GM18502 (cell line): ENCODE measurements at regions not wholly inside any gene's neighbourhood (a gene's known extent, or its start where the extent isn't known, plus 50 kb on each side); places are given as distances from the start of the nearest gene placed in this dataset.
"Not testable (repeated sequence)": the region's sequence is repeated elsewhere in the genome, so short reads cannot be mapped to it uniquely, and the experiment has no call there.

Experiments
- ATAC-seq: cut with Tn5 transposase; IDR thresholded peaks from one replicate; pipeline ENCODE4 v1.9.1; 2021; ENCODE audit warnings: mild to moderate bottlenecking; ENCODE audit not compliant: unreplicated experiment, poor library complexity

- ATAC-seq = no peak
Measured at GRCh38 chr11:130526846-130527245, 78.4 kb downstream of the ADAMTS15 start.

GRCh38 chr11:130527636-130528297 lies 79.3 kb downstream of the ADAMTS15 start:
- no peak for ATAC-seq

- ATAC-seq = no peak
Measured at GRCh38 chr11:130528298-130529261, 80.1 kb downstream of the ADAMTS15 start.

- ATAC-seq = no peak
Measured at GRCh38 chr11:130529366-130529765, 80.9 kb downstream of the ADAMTS15 start.

DNA sequence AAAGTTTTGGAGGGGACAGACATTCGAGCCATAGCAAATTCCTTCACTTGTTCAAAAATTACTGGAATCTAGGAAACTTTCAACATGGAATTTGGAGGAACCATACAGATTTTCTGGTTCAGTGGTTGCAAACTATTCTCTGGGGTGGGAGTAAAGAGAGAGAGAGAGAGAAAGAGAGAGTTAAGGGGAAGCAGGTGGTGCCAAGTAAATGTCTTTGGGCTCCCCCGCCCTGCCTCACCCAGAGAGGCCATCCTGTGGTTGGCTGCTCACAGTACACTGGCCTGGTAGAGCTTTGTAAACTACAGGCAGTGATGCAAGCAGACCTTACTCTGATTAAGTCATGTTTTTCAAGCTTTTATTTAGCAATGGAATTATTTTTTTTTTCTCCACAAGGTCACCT lies 82.6 kb downstream of the ADAMTS15 start:
- ATAC-seq = no peak

GRCh38 chr11:130533113-130533798 lies 84.8 kb downstream of the ADAMTS15 start:
- no peak for ATAC-seq

GRCh38 chr11:130533871-130534270 lies 85.4 kb downstream of the ADAMTS15 start:
- no peak for ATAC-seq

DNA sequence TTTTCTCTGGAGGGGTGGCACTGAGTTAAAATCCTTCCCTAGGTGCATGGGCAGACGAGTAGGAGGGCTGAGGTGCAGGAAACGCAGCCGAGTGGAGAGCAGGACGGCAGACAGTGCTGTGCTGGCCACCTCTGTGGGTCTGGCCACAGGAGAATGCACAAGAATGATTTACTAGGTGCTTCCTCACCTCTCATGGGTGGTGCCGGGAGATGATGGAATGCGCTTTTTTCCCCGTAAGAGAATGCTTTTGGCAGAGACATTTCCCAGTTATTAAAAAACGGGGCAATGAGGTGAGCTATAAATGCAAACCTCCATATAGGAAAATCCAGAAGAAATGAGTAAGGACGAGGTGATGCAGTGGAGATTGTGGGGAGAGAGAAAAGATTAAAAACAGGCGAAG lies 86.1 kb downstream of the ADAMTS15 start:
- ATAC-seq = no peak

GRCh38 chr11:130535520-130535919 lies 87.1 kb downstream of the ADAMTS15 start:
- no peak for ATAC-seq

DNA sequence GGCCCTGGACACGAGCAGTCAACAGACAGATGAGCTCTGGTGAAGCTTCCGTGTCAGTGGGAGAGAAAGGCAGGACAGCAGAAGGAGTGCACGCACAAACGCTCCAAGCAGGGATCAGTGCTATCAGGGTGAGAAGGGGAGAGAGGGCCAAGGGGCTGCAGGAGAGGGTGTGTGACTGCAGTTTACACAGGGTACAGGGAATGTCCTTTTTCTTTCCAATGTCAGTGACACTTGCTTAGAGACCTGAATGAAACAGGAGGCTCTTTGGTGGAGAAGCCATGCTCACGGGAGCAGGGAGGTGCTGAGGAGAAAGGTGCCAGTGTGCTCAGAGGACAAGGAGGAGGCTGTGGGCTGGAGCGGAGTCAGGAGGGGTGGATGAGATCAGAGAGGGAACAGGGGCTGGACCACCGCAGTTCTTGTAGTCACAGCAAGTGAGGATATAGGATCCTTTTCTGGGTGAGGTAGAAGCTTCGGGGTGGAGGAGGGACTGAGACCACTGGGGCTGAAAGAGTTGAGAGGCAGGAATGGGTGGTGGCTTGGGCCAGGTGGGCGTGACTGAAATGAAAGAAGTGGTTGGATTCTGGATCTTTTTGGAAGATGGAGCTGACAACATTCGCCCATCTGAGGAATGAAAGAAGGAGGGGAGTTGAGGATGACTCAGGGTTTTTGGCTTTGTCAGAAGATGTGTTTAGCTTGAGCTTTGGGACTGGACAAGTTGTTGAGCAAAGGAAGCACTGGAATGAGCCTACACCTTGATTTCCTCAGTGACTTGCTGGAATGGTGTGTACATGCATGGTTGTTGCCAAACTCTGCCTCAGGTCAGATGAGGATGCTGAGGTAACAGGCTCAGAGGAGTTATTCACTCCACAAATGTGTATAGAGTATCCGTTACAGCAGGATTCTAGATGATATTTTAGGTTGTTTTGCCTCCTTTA lies 87.9 kb downstream of the ADAMTS15 start:
- no peak for ATAC-seq

DNA sequence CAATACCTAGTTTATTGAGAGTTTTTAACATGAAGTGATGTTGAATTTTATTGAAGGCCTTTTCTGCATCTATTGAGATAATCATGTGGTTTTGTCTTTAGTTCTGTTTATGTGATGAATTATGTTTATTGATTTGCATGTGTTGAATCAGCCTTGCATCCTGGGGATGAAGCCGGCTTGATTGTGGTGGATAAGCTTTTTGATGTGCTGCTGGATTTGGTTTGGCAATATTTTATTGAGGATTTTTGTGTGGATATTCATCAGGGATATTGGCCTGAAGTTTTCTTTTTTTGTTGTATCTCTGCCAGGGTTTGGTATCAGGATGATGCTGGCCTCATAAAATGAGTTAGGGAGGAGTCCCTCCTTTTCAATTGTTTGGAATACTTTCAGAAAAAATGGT lies 91.2 kb downstream of the ADAMTS15 start:
- not testable (repeated sequence) for ATAC-seq

DNA sequence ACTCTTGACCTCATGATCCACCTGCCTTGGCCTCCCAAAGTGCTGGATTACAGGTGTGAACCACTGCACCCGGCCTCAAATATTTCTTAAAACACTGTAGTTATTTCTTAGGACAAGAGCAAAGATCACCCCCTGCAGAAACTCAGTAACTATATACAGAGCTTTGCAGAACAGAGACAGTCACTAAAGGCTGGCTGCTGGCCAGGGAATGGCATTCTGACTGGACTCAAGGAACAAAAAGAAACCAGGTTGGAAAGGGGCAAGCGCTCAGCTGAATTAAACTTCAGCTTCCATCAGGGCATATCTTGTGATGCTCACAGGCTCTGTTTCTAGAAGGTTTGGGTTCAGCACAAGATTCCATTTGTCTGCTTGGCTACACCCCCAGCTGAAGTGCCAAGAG lies 95.8 kb downstream of the ADAMTS15 start:
- ATAC-seq = no peak

GRCh38 chr11:130545449-130546072 lies 97.1 kb downstream of the ADAMTS15 start:
- no peak for ATAC-seq

DNA sequence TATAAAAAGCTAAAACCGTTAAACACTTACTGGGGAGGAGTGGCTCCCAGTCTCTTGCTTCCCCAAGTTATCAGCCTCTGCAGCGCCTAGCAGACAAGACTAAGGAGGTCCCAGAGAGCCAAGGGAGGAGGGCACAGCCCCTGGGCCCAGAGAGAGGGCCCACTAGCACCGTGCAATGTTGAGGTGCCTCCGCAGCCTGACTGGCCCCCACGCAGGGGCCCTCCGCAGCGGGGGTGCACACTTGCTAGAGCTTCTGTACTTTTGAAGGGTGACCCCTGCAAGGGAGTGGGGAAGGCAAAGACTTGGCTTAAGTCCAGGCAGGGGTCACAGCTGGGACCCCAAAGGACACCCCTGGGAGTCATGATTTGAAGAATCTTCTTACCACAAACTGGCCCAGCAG lies 98.0 kb downstream of the ADAMTS15 start:
- no peak for ATAC-seq

GRCh38 chr11:130546901-130547694 lies 98.7 kb downstream of the ADAMTS15 start:
- no peak for ATAC-seq

GRCh38 chr11:130547761-130548490 lies 99.5 kb downstream of the ADAMTS15 start:
- no peak for ATAC-seq

GRCh38 chr11:130548491-130548833 lies 100.0 kb downstream of the ADAMTS15 start:
- no peak for ATAC-seq

DNA sequence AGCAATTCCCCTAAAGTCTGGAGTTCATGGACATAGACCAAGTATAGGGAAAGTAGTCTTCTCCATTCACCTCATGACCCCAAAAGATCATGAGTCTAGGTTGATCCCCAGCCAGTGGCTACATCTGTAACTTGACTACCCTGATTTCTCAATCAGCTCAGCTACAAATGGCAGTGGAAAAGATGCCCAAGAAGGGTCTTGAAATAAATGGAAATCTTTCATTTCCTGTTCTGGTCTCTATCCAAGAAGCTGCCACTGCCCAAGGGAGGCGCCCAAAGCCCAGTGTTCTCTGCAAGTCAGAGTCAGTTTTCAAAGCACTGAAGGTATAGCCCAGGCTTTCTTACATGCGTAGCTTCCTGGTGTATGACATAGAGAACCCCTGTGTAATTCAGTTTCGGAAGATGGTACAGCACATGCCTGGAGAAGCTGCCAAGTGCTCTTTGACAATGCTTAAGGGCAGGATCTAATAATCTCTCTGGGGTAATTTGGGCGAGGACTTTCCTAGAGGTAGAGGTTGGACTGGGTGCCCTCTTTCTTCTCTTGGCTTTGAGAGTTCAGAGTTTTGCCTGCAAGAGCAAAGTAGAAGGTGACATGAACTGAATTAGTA lies 101.1 kb downstream of the ADAMTS15 start:
- no peak for ATAC-seq
